CD8-positive, alpha-beta memory T cell (primary cell): ENCODE measurements at regions not wholly inside any gene's neighbourhood (a gene's known extent, or its start where the extent isn't known, plus 50 kb on each side); places are given as distances from the start of the nearest gene placed in this dataset.

Experiments used
- CTCF ChIA-PET: fragments of 350-600 bp; sonication (Branson Sonifier 250); formaldehyde crosslinking; loops from one replicate; lab custom pipeline; 2021; ENCODE audit warnings: antibody characterized with exemption; lab: Charles Lee
- POLR2A ChIA-PET: fragments of 350-600 bp; sonication (Branson Sonifier 250); formaldehyde crosslinking; loops from one replicate; lab custom pipeline; 2021; ENCODE audit warnings: antibody characterized with exemption; lab: Charles Lee
- DNase-seq, 5 donors: peaks; one replicate each; pipeline versions ENCODE4 v3.0.0 to v3.0.0-alpha.2; 2020 to 2022; ENCODE audit warnings: mixed read lengths in 1 of 5
- H3K27ac ChIP-seq: one replicate; pipeline ENCODE4 v1.7.0; 2013; ENCODE audit warnings: low read depth, mild to moderate bottlenecking, low read length, moderate library complexity
- H3K27me3 ChIP-seq: 2 replicates; pipeline ENCODE4 v1.7.0; 2013; ENCODE audit warnings: low read length, mild to moderate bottlenecking; ENCODE audit not compliant: insufficient read depth, poor library complexity, severe bottlenecking
- H3K36me3 ChIP-seq: 2 replicates; pipeline ENCODE4 v1.7.0; 2013; ENCODE audit warnings: mild to moderate bottlenecking, low read length, moderate library complexity; ENCODE audit not compliant: insufficient read depth
- H3K4me1 ChIP-seq: 2 replicates; pipeline ENCODE4 v1.7.0; 2013; ENCODE audit warnings: mild to moderate bottlenecking, low read length, moderate library complexity; ENCODE audit not compliant: insufficient read depth
- H3K4me3 ChIP-seq: 2 replicates; pipeline ENCODE4 v1.7.0; 2013; ENCODE audit warnings: mild to moderate bottlenecking, low read length
- H3K9me3 ChIP-seq: 2 replicates; pipeline ENCODE4 v1.7.0; 2013; ENCODE audit warnings: mild to moderate bottlenecking, low read length
- H3K27ac Mint-ChIP-seq, 8 donors: one replicate each; pipeline ENCODE4 v1.8.0; 2020 to 2021; ENCODE audit warnings: mixed read lengths in 8 of 8, mild to moderate bottlenecking in 6 of 8, inconsistent platforms in 3 of 8, moderate library complexity in 3 of 8
- H3K27me3 Mint-ChIP-seq, 2 donors: one replicate each; pipeline ENCODE4 v1.8.0; 2020 to 2021; ENCODE audit warnings: mixed read lengths in 2 of 2, mild to moderate bottlenecking in 1 of 2, moderate library complexity in 1 of 2
- H3K36me3 Mint-ChIP-seq, 3 donors: one replicate each; pipeline ENCODE4 v1.8.0; 2020 to 2021; ENCODE audit warnings: mixed read lengths in 3 of 3, inconsistent platforms in 1 of 3, mild to moderate bottlenecking in 1 of 3
- H3K4me1 Mint-ChIP-seq, 3 donors: one replicate each; pipeline ENCODE4 v1.8.0; 2020 to 2021; ENCODE audit warnings: mixed read lengths in 3 of 3, inconsistent platforms in 1 of 3, mild to moderate bottlenecking in 1 of 3
- H3K4me3 Mint-ChIP-seq, 7 donors: one replicate each; pipeline ENCODE4 v1.8.0; 2020 to 2021; ENCODE audit warnings: mixed read lengths in 7 of 7, mild to moderate bottlenecking in 6 of 7, moderate library complexity in 4 of 7, inconsistent platforms in 2 of 7
- H3K9me3 Mint-ChIP-seq, 5 donors: one replicate each; pipeline ENCODE4 v1.8.0; 2020 to 2022; ENCODE audit warnings: mixed read lengths in 5 of 5, mild to moderate bottlenecking in 3 of 5, moderate library complexity in 2 of 5, inconsistent platforms in 1 of 5

DNA sequence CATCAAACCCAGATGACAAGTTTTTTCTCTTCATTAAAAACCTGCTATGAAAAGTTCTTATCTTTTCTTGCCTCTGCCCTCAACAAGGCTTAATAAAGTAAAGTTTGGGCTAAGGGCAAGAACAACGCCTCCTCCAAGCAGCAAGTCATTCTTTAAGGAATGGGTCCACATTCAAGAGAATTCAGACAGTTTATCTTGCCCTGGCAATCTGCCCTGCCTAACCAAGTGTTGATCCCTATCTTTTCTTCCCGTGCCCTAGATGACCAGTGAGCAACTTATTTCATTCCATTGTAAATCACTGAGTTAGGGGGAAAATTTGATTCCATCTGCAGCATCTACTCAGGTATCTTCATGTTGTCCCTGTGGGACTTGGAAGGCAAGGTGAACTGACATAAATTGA is 370.3 kb upstream of the DPPA4 start:
- H3K27me3 Mint-ChIP-seq = peaks cover 4 to 5% of the 10 kb centered on the region in 2 donors
- peaks cover 0 to 6% (median 2%) of the 10 kb centered on the region in 3 donors for H3K4me1 Mint-ChIP-seq
- peaks cover 0 to 4% (median 2%) of the 10 kb centered on the region in 5 donors for H3K9me3 Mint-ChIP-seq
- no peak overlapping the region for H3K4me3 ChIP-seq
- H3K36me3 Mint-ChIP-seq = peaks cover 0 to 5% (median 0%) of the 10 kb centered on the region in 3 donors
- ChIA-PET POLR2A (no interaction called here), CTCF (no interaction called here)
- H3K27ac Mint-ChIP-seq = no peak overlapping the region
- H3K9me3 ChIP-seq = no peaks in the 10 kb centered on the region
- H3K27me3 ChIP-seq = no peaks in the 10 kb centered on the region
- H3K4me1 ChIP-seq = no peaks in the 10 kb centered on the region
- H3K4me3 Mint-ChIP-seq = no peak overlapping the region
- H3K36me3 ChIP-seq = no peaks in the 10 kb centered on the region
- H3K27ac ChIP-seq = no peak overlapping the region
- DNase-seq = no peak

DNA sequence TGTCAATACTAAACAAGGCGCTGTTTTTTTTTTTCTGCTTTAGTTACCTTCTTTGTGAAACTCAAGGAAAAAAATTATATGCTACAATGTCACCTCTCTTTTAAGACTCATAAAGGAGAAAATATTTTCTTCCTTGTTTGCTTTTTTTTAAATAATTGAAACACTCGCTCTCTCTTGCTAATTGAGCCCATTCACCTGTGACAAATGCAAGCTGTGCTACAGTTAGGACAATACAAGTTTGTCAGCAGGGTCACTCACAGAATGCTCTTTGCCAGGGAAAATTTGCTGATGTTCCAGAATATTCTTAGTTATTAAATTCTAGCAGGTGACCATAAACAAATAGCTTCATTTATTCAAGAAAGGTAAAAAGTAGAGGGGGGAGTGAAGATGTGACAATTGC is 375.9 kb upstream of the DPPA4 start:
- no peak overlapping the region for H3K4me3 ChIP-seq
- H3K4me1 ChIP-seq = no peaks in the 10 kb centered on the region
- H3K27me3 ChIP-seq = no peaks in the 10 kb centered on the region
- POLR2A ChIA-PET = no interaction called here
- no peak overlapping the region for H3K27ac ChIP-seq
- CTCF ChIA-PET = interaction anchor here (1.0 kb wide), 1 partner anchor 601 kb away, joined by 3 read pairs; no protein-coding TSS in a partner anchor
- peaks cover 5 to 32% of the 10 kb centered on the region in 2 donors for H3K27me3 Mint-ChIP-seq
- H3K36me3 Mint-ChIP-seq = no peaks in the 10 kb centered on the region
- DNase-seq = no peak
- no peaks in the 10 kb centered on the region for H3K9me3 ChIP-seq
- H3K4me1 Mint-ChIP-seq = no peaks in the 10 kb centered on the region
- H3K9me3 Mint-ChIP-seq = peaks cover 0 to 5% (median 2%) of the 10 kb centered on the region in 5 donors
- no peaks in the 10 kb centered on the region for H3K36me3 ChIP-seq
- no peak overlapping the region for H3K4me3 Mint-ChIP-seq
- H3K27ac Mint-ChIP-seq = no peak overlapping the region

DNA sequence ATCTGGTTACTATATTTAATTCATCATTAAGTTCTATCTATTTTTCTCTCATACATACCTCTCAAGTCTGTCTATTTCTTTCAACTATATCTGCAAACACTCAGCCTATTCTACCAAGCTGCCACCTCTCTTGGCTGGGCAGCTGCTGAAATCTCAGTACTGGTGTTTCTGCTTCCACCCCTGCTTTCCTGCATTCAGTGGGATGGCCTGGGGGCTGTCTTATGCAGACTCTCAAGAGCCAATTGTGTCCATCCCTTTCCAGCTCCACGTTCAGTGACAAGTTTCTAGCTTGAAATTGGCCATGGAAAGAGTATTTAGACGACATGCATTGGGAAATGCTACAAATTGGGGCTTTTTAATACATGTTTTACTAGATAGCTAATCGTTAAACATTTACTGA is 378.4 kb upstream of the DPPA4 start:
- DNase-seq = no peak
- Mint-ChIP-seq H3K27me3 (peaks cover 1 to 36% of the 10 kb centered on the region in 2 donors), H3K27ac (no peak overlapping the region), H3K9me3 (peaks cover 0 to 7% (median 0%) of the 10 kb centered on the region in 5 donors), H3K36me3 (no peaks in the 10 kb centered on the region), H3K4me3 (no peak overlapping the region), H3K4me1 (no peaks in the 10 kb centered on the region)
- ChIA-PET POLR2A (no interaction called here), CTCF (no interaction called here)
- Histone ChIP-seq H3K36me3 (no peaks in the 10 kb centered on the region), H3K4me1 (no peaks in the 10 kb centered on the region), H3K4me3 (no peak overlapping the region), H3K27ac (no peak overlapping the region), H3K27me3 (no peaks in the 10 kb centered on the region), H3K9me3 (no peaks in the 10 kb centered on the region)

DNA sequence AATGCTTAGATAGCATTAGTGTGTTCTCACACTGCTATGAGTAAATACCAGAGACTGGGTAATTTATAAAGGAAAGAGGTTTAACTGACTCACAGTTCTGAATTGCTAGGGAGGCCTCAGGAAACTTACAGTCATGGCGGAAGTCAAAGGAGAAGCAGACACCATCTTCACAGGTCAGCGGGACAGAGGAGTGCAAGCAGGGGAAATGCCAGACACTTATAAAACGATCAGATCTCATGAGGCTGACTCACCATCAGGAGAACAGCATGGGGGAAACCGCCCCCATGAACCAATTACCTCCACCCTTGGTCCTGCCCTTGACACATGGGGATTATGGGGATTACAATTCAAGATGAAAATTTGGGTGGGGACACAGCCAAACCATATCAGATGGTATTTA is 381.5 kb upstream of the DPPA4 start:
- Mint-ChIP-seq H3K9me3 (peaks cover 0 to 5% (median 0%) of the 10 kb centered on the region in 5 donors), H3K4me3 (no peak overlapping the region), H3K27me3 (peaks cover 1 to 30% of the 10 kb centered on the region in 2 donors), H3K27ac (no peak overlapping the region), H3K4me1 (no peaks in the 10 kb centered on the region), H3K36me3 (no peaks in the 10 kb centered on the region)
- H3K27me3 ChIP-seq = no peaks in the 10 kb centered on the region
- CTCF ChIA-PET = no interaction called here
- no peak overlapping the region for H3K4me3 ChIP-seq
- no peak for DNase-seq
- no peaks in the 10 kb centered on the region for H3K9me3 ChIP-seq
- H3K27ac ChIP-seq = no peak overlapping the region
- no peaks in the 10 kb centered on the region for H3K4me1 ChIP-seq
- POLR2A ChIA-PET = no interaction called here
- no peaks in the 10 kb centered on the region for H3K36me3 ChIP-seq

DNA sequence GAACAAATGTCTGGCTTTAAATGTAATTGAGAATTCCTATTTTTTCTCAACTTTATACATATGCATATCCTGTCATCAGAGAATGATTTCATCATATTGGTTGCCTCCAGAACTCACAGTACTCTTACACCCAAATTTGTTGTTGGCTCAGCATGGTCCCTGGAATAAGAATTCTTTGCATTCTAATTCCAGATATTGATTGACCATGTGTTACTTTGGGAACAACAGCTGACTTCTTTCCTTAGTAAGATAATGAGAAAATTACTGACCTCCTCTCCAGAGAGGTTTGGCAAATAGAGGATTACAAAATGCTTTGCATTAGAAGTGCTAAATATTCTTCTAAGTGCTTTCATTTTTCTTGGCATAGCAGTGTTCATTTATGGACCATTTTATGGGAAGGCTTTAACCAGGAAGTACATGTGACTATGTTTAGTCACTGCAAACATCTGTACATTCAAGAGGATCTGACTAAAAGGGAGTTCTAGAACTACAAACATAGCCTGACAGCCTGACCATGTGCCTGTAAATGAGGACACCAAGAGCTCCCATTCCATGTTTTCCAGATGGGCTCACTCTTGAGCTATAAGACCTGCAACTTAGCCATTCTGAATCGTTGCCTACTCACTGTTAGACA is 391.6 kb upstream of the DPPA4 start:
- H3K27me3 ChIP-seq = no peaks in the 10 kb centered on the region
- DNase-seq = no peak
- Mint-ChIP-seq H3K4me1 (peaks cover 9 to 14% (median 12%) of the 10 kb centered on the region in 3 donors), H3K9me3 (peaks cover 0 to 5% (median 0%) of the 10 kb centered on the region in 5 donors), H3K27me3 (peaks cover 0 to 3% of the 10 kb centered on the region in 2 donors), H3K36me3 (no peaks in the 10 kb centered on the region), H3K4me3 (no peak overlapping the region), H3K27ac (no peak overlapping the region)
- no peak overlapping the region for H3K4me3 ChIP-seq
- peaks cover 5% of the 10 kb centered on the region for H3K4me1 ChIP-seq
- H3K36me3 ChIP-seq = no peaks in the 10 kb centered on the region
- H3K27ac ChIP-seq = no peak overlapping the region
- H3K9me3 ChIP-seq = no peaks in the 10 kb centered on the region
- ChIA-PET CTCF (interaction anchor here (2.7 kb wide), 1 partner anchor 585 kb away, joined by 9 read pairs; no protein-coding TSS in a partner anchor), POLR2A (no interaction called here)

DNA sequence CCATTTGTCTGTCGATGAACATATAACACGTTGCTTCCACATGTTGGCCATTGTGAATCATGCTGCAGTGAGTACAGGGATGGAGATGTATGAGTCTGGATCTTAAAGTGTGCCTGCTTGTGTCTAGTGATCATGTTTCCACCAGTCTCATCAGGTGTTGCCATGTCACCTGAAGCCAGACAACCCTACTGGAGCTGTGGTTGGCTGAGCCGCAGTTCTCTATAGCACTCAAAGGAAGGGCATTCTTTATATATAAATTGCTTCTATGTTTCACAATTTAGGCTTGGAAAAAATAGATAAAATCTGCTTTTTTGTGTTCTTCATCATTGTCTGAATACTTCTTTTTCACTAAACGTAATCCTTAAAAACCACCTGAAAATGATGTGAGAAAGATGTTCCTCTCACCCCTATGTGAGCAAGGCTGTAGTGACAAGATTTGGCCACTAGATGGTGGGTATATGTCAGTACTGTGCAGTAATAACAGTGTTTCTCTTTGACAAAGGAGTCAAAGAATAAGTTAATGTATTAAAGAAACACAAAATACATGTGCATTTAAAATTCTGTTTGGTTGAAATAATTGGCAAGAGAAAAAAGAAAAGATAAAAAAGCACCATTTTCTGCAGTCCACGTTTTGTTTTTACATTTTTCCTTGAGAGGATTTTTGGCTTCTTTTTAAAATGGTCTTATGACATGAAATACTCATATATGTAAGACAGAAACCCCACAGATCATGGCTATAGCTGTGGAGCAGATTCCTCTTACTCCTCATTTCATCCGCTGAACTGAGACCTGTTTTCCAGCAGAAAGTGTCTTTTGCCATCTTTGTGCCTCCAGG is 394.5 kb upstream of the DPPA4 start:
- Histone ChIP-seq H3K9me3 (no peaks in the 10 kb centered on the region), H3K36me3 (no peaks in the 10 kb centered on the region), H3K27me3 (no peaks in the 10 kb centered on the region), H3K27ac (no peak overlapping the region), H3K4me1 (peaks cover 5% of the 10 kb centered on the region), H3K4me3 (no peak overlapping the region)
- Mint-ChIP-seq H3K4me3 (peak overlapping the region in 1 of 7 donors; percentile 5), H3K9me3 (peaks cover 3 to 19% (median 7%) of the 10 kb centered on the region in 5 donors), H3K27ac (no peak overlapping the region), H3K4me1 (peaks cover 9 to 14% (median 12%) of the 10 kb centered on the region in 3 donors), H3K36me3 (peaks cover 0 to 24% (median 2%) of the 10 kb centered on the region in 3 donors), H3K27me3 (peaks cover 0 to 3% of the 10 kb centered on the region in 2 donors)
- peak; percentile 28 to 64 (median 55) for DNase-seq
- ChIA-PET CTCF (interaction anchor here (1.5 kb wide), 1 partner anchor 583 kb away, joined by 9 read pairs; no protein-coding TSS in a partner anchor), POLR2A (no interaction called here)

DNA sequence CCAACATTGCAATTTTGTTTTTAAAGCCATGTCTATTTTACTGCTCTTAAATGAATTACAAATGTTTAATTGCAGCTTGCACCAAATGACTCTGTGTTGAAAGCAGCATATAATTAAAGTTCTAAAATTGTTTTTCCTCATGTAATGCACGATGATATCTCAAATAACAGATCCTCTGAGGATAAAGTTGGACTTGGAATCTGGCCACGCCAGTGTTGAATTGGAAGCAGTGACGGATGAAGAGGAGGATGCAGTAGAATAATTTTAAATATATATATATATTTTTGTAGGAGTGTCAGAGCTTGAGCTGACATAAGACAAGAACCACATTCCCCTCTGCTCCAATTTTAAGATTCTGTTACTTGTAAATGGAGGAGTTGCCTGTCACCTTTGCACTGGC is 406.6 kb upstream of the DPPA4 start:
- Mint-ChIP-seq H3K9me3 (peaks cover 0 to 2% (median 0%) of the 10 kb centered on the region in 5 donors), H3K4me1 (no peaks in the 10 kb centered on the region), H3K36me3 (peaks cover 0 to 21% (median 6%) of the 10 kb centered on the region in 3 donors), H3K4me3 (no peak overlapping the region), H3K27me3 (no peaks in the 10 kb centered on the region), H3K27ac (no peak overlapping the region)
- DNase-seq = no peak
- CTCF ChIA-PET = no interaction called here
- no peaks in the 10 kb centered on the region for H3K27me3 ChIP-seq
- H3K4me1 ChIP-seq = no peaks in the 10 kb centered on the region
- no peak overlapping the region for H3K4me3 ChIP-seq
- no peak overlapping the region for H3K27ac ChIP-seq
- POLR2A ChIA-PET = no interaction called here
- no peaks in the 10 kb centered on the region for H3K9me3 ChIP-seq
- no peaks in the 10 kb centered on the region for H3K36me3 ChIP-seq

DNA sequence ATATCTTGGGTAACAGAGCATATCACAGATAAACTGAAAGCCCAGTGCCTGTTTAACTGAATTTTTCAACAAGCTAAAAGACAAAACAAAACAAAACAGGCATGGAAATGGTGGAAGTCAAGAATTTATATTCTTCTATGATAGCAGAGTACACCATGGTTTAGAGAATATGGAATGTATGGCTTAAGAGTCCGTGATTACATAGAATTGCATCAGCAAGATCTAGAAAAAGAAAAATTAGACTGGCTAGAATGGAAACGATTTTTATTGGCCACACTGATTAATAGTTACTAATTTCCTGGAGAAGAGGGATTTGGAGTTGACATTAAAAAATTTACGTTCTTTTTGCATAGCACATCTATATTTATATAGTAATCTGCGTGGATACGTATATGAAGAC is 435.2 kb upstream of the DPPA4 start:
- H3K4me1 ChIP-seq = peaks cover 6% of the 10 kb centered on the region

More for the DNA sequence above, 435.2 kb upstream of the DPPA4 start:
- POLR2A ChIA-PET = no interaction called here
- Histone ChIP-seq H3K9me3 (no peaks in the 10 kb centered on the region), H3K36me3 (no peaks in the 10 kb centered on the region), H3K27ac (no peak overlapping the region), H3K4me3 (no peak overlapping the region), H3K27me3 (no peaks in the 10 kb centered on the region)
- no peak for DNase-seq
- Mint-ChIP-seq H3K4me1 (peaks cover 20 to 26% (median 23%) of the 10 kb centered on the region in 3 donors), H3K9me3 (peaks cover 0 to 27% (median 8%) of the 10 kb centered on the region in 5 donors), H3K27me3 (no peaks in the 10 kb centered on the region), H3K36me3 (peaks cover 0 to 55% (median 2%) of the 10 kb centered on the region in 3 donors), H3K4me3 (no peak overlapping the region), H3K27ac (no peak overlapping the region)
- CTCF ChIA-PET = no interaction called here
